HepG2 (cell line): ENCODE measurements at regions not wholly inside any gene's neighbourhood (a gene's known extent, or its start where the extent isn't known, plus 50 kb on each side); places are given as distances from the start of the nearest gene placed in this dataset.
"Not testable (repeated sequence)": the region's sequence is repeated elsewhere in the genome, so short reads cannot be mapped to it uniquely, and the experiment has no call there.

ENCODE experiments used
- ATAC-seq: fragments of 200-7000 bp; cut with Tn5 transposase; 3 replicates; pipeline ENCODE4 v1.9.1; 2020; ENCODE audit warnings: mild to moderate bottlenecking, moderate library complexity
- BruUV-seq: library from RNA; stranded (reverse); fragments of 400-500 nt; replicated peaks from 2 replicates; lab custom pipeline; 2021; lab: Mats Ljungman, UMichigan
- CTCF ChIA-PET: fragments of 300-600 bp; formaldehyde crosslinking; extraction: SDS; loops from one replicate; lab custom pipeline; 2021; ENCODE audit warnings: low total read pairs, inconsistent platforms, low intra/inter-chr PET ratio; lab: Yijun Ruan, JAX
- POLR2A ChIA-PET: fragments of 350-600 bp; sonication (Branson Sonifier 250); formaldehyde crosslinking; loops from one replicate; lab custom pipeline; 2020; ENCODE audit warnings: antibody characterized with exemption, inconsistent platforms; lab: Yijun Ruan, JAX
- DNase-seq: peaks from one replicate; pipeline ENCODE4 v3.0.0-alpha.2; 2015; ENCODE audit warnings: low spot score
- FAIRE-seq: peaks from 3 replicates; lab custom pipeline; 2011; peaks lifted over from hg19 to GRCh38; lab: Jason Lieb, UNC
- H2AFZ ChIP-seq: one replicate; pipeline ENCODE4 v1.6.1; 2011; ENCODE audit warnings: low read length, inconsistent platforms
- H3K27ac ChIP-seq: fragments of 300-600 bp; 3 replicates; pipeline ENCODE4 v1.8.0; 2011; ENCODE audit warnings: mixed run types, mild to moderate bottlenecking, mixed read lengths, low read length, inconsistent platforms; ENCODE audit not compliant: insufficient read depth; ENCODE audit errors: extremely low read length
- H3K27me3 ChIP-seq, 2 experiments: fragments of 200-600 bp in 1 of 2; 2 replicates in 1 of 2; 3 replicates in 1 of 2; pipeline versions ENCODE4 v1.6.0 to v1.8.0; 2011; ENCODE audit warnings: low read length in 2 of 2, mild to moderate bottlenecking in 2 of 2, moderate library complexity in 2 of 2, inconsistent platforms in 1 of 2; ENCODE audit not compliant: insufficient read depth in 2 of 2, control insufficient read depth in 1 of 2
- H3K36me3 ChIP-seq, 2 experiments: fragments of 200-600 bp in 1 of 2; replicated peaks in 1 of 2; 2 replicates in 1 of 2; 3 replicates in 1 of 2; pipeline versions ENCODE4 v1.5.1 to v1.8.0; 2011; ENCODE audit warnings: low read length in 2 of 2, inconsistent platforms in 1 of 2; ENCODE audit not compliant: insufficient read depth in 2 of 2, control insufficient read depth in 1 of 2
- H3K4me1 ChIP-seq: 2 replicates; pipeline ENCODE4 v1.5.1; 2012; ENCODE audit warnings: low read length, inconsistent platforms; ENCODE audit not compliant: insufficient read depth
- H3K4me2 ChIP-seq: 2 replicates; pipeline ENCODE4 v1.6.0; 2011; ENCODE audit warnings: low read depth, low read length, inconsistent platforms
- H3K4me3 ChIP-seq, 3 experiments: fragments of 200-600 bp in 1 of 3; sonication (generic), shearing (Covaris generic) in 1 of 3; replicated peaks in 1 of 3; 2 replicates each; pipeline ENCODE4 v1.5.1; 2011 to 2016; ENCODE audit warnings: low read length in 3 of 3, inconsistent platforms in 2 of 3, low read depth in 2 of 3, mild to moderate bottlenecking in 2 of 3, control low read depth in 1 of 3, mixed read lengths in 1 of 3; ENCODE audit not compliant: insufficient read depth in 1 of 3
- H3K79me2 ChIP-seq: one replicate; pipeline ENCODE4 v1.6.1; 2011; ENCODE audit warnings: low read length, inconsistent platforms; ENCODE audit not compliant: insufficient read depth
- H3K9ac ChIP-seq: 2 replicates; pipeline ENCODE4 v1.6.0; 2011; ENCODE audit warnings: mild to moderate bottlenecking, low read depth, low read length, inconsistent platforms; ENCODE audit not compliant: insufficient read depth
- H3K9me3 ChIP-seq: 2 replicates; pipeline ENCODE4 v1.5.1; 2012; ENCODE audit warnings: mild to moderate bottlenecking, low read length
- H4K20me1 ChIP-seq: 2 replicates; pipeline ENCODE4 v1.6.0; 2011; ENCODE audit warnings: inconsistent platforms, mild to moderate bottlenecking, low read length, moderate library complexity; ENCODE audit not compliant: insufficient read depth
- ATM ChIP-seq: fragments of 450-650 bp; IDR thresholded peaks from 2 replicates; pipeline ENCODE4 v1.7.1; 2017; ENCODE audit warnings: mild to moderate bottlenecking, borderline replicate concordance
- NFKB2 ChIP-seq: sonication (generic); formaldehyde crosslinking; IDR thresholded peaks from 2 replicates; pipeline ENCODE4 v1.4.0; 2020; ENCODE audit warnings: missing genetic modification reagents, borderline replicate concordance
- NR2F6 ChIP-seq, 2 experiments: IDR thresholded peaks; 2 replicates each; pipeline ENCODE4 v1.6.1; 2016; ENCODE audit warnings: antibody characterized with exemption in 1 of 2, mild to moderate bottlenecking in 1 of 2
- PHF21A ChIP-seq: sonication (generic); formaldehyde crosslinking; IDR thresholded peaks from 2 replicates; pipeline ENCODE4 v1.5.0; 2020; ENCODE audit warnings: mild to moderate bottlenecking, missing genetic modification reagents
- ZC3H13 ChIP-seq: sonication (generic); formaldehyde crosslinking; IDR thresholded peaks from 2 replicates; pipeline ENCODE4 v1.8.1; 2023; ENCODE audit warnings: mild to moderate bottlenecking, missing genetic modification reagents, moderate library complexity
- ZNF20 ChIP-seq: sonication (generic); formaldehyde crosslinking; IDR thresholded peaks from 2 replicates; pipeline ENCODE4 v1.4.0; 2020; ENCODE audit warnings: mild to moderate bottlenecking, moderate library complexity, missing genetic modification reagents
- ZNF772 ChIP-seq: sonication (generic); formaldehyde crosslinking; IDR thresholded peaks from 2 replicates; pipeline ENCODE4 v1.5.0; 2020; ENCODE audit warnings: mild to moderate bottlenecking, missing genetic modification reagents
- WGBS: methylation state at CpG from one replicate; pipeline ENCODE4 v1.1.6; 2017; ENCODE audit warnings: low lambda C conversion rate; 5-methylcytosine and 5-hydroxymethylcytosine counted together
- in situ Hi-C: cut with HindIII; loops from 2 replicates; pipeline ENCODE4 v1.10.0; 2017; ENCODE audit warnings: low pct_unique_long_range_greater_than_20kb; ENCODE audit not compliant: extremely low pct_ligation_motif_present
- intact Hi-C: fragments of 100-400 bp; cut with micrococcal nuclease; formaldehyde crosslinking; loops from one replicate; pipeline ENCODE4 v1.10.0; 2022; ENCODE audit not compliant: unreplicated experiment

DNA sequence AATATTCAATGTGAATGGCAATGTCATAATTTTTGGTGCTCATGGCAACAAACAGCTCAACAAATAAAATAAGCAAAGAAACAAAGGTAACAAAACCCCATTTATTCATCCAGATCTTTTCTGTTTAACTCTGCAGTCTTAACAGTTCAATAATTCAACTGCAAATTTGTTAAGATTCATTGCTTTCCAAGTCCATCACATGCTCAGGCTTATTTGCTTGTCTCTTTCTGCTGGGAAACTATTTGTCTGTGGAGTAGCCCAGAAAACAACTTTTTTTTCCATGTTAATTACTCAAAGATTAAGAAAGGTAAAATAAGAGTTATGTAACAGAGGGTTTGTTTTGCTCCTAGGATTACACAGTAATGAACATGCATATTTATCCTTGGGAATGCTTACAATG, 92.6 kb upstream of the PNPT1 start (continued):
- TF ChIP-seq NR2F6 (IDR thresholded peaks at IDR 0.05) (no peak), NR2F6 (CRISPR knock-in tag; IDR thresholded peaks at IDR 0.05) (no peak), NFKB2 (no peak), ATM (no peak), ZNF772 (CRISPR knock-in tag) (no peak)
- TF ChIP-seq, all 625 proteins: peak for 0

DNA sequence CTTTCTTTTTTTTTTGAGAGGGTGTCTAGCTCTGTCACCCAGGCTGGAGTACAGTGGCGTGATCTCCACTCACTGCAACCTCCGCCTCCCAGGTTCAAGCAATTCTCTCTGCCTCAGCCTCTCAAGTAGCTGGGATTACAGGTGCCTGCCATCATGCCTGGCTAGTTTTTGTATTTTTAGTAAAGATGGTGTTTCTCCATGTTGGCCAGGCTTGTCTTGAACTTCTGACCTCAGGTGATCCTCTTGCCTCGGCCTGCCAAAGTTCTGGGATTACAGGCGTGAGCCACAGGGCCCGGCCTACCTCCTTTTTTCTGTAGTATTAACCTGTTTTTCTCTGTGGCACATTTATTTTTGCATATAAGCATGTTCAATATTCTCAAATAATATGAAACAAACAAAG, 90.1 kb upstream of the PNPT1 start:
- H3K27me3 ChIP-seq, BruUV-seq, H4K20me1 ChIP-seq, FAIRE-seq, in situ Hi-C loops, H3K4me3 ChIP-seq, H3K79me2 ChIP-seq, intact Hi-C loops, CTCF ChIA-PET, ATAC-seq, H3K4me2 ChIP-seq, H3K9me3 ChIP-seq, H3K9ac ChIP-seq, DNase-seq, H3K27ac ChIP-seq, H3K36me3 ChIP-seq, POLR2A ChIA-PET, H2AFZ ChIP-seq, H3K4me1 ChIP-seq: not testable (repeated sequence)
- 30% methylated on average over 5 of the region's 5 CpGs for WGBS

DNA sequence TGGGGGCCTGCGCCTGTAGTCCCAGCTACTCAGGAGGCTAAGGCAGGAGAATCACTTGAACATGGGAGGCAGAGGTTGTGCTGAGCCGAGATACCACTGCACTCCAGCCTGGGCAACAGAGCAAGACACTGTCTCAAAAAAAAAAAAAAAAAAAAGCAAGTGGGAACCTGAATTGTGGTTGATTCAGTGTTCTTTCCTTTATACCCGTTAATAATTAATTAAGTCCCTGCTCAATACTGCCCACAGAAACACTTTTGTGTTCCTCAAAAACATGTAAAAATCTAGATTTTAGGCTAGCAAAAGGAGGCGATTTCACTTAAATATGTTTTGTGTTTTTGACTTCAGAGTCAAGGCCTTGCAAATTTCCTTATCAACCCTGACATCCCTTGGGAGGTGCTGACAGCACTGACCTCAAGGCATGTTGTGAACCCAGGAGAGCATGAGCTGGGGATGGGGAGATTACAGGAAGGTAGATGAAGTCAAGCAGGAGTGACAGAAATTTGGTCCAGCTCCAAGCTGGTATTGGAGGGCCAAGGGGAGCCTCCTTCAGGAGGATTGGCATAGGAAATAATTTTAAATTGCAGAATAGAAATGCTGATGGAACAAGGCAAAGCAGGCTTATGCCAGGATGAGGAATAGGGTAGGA, 89.0 kb upstream of the PNPT1 start:
- Histone ChIP-seq H3K27me3 (0 out of 5 replicates have a peak, but pooled peaks cover 0 to 5% of the 10 kb centered on the region in 2 experiments), H3K9ac (no peak overlapping the region), H3K4me3 (no peak overlapping the region), H3K36me3 (no peaks in the 10 kb centered on the region), H3K27ac (no peak overlapping the region), H4K20me1 (no peaks in the 10 kb centered on the region), H3K4me1 (no peaks in the 10 kb centered on the region), H3K4me2 (no peak overlapping the region), H2AFZ (no peak overlapping the region), H3K9me3 (no peaks in the 10 kb centered on the region), H3K79me2 (no peaks in the 10 kb centered on the region)
- POLR2A ChIA-PET: no interaction called here
- BruUV-seq: no TSS peak
- in situ Hi-C loops: no loop called here
- no peak for TF ChIP-seq ZC3H13 (CRISPR knock-in tag)
- no peak for TF ChIP-seq ZNF20 (CRISPR knock-in tag)
- no peak for TF ChIP-seq PHF21A (CRISPR knock-in tag)
- CTCF ChIA-PET: no interaction called here
- 27% methylated on average over 4 of the region's 4 CpGs for WGBS
- DNase-seq (no peak), FAIRE-seq (no peak), ATAC-seq (no peak)
- intact Hi-C loops: no loop called here
